ENCODE measurements at regions not wholly inside any gene's neighbourhood (a gene's known extent, or its start where the extent isn't known, plus 50 kb on each side); places are given as distances from the start of the nearest gene placed in this dataset.

GRCh38 chr3:64321747-64322146, 96.5 kb upstream of the PRICKLE2 start:
- TF ChIP-seq CTCF (IDR thresholded peaks at IDR 0.05; ENCODE audit: low read depth, low read length) (no peak), MAX (IDR thresholded peaks at IDR 0.05; ENCODE audit: low read depth, low read length) (no peak), POLR2A (IDR thresholded peaks at IDR 0.05; ENCODE audit: extremely low read depth, insufficient read length) (no peak), MYC (IDR thresholded peaks at IDR 0.05; ENCODE audit: low read depth, low read length) (no peak)
